IMR-90 (cell line): ENCODE measurements at regions not wholly inside any gene's neighbourhood (a gene's known extent, or its start where the extent isn't known, plus 50 kb on each side); places are given as distances from the start of the nearest gene placed in this dataset.
"Not testable (repeated sequence)": the region's sequence is repeated elsewhere in the genome, so short reads cannot be mapped to it uniquely, and the experiment has no call there.

Experiments
- ATAC-seq: fragments of 200-7000 bp; cut with Tn5 transposase; 2 replicates; pipeline ENCODE4 v1.9.1; 2020; ENCODE audit warnings: low read depth, mild to moderate bottlenecking, moderate library complexity
- BruUV-seq: library from RNA; stranded (reverse); fragments of 400-500 nt; replicated peaks from 2 replicates; lab custom pipeline; 2021; lab: Mats Ljungman, UMichigan
- CTCF ChIA-PET: fragments of 300-600 bp; formaldehyde crosslinking; extraction: SDS; loops from one replicate; lab custom pipeline; 2021; ENCODE audit warnings: antibody characterized with exemption; lab: Yijun Ruan, JAX
- POLR2A ChIA-PET: fragments of 300-600 bp; sonication (Branson Sonifier 250); formaldehyde crosslinking; loops from one replicate; lab custom pipeline; 2022; ENCODE audit warnings: antibody characterized with exemption; ENCODE audit not compliant: unreplicated experiment; lab: Charles Lee
- DNase-seq: peaks from one replicate; pipeline ENCODE4 v3.0.0; 2013
- H2AFZ ChIP-seq: replicated peaks from 2 replicates; pipeline ENCODE3; 2013; ENCODE audit warnings: low read length, mild to moderate bottlenecking; ENCODE audit not compliant: poor library complexity
- H2AK5ac ChIP-seq: 2 replicates; pipeline ENCODE4 v1.6.1; 2013; ENCODE audit warnings: low read depth, low read length, inconsistent platforms
- H2AK9ac ChIP-seq: replicated peaks from 2 replicates; pipeline ENCODE3; 2013; ENCODE audit warnings: mild to moderate bottlenecking, low read depth, low read length, moderate library complexity; ENCODE audit not compliant: poor library complexity
- H2BK120ac ChIP-seq: 2 replicates; pipeline ENCODE4 v1.6.1; 2013; ENCODE audit warnings: low read depth, low read length, inconsistent platforms
- H2BK15ac ChIP-seq: 3 replicates; pipeline ENCODE4 v1.6.1; 2013; ENCODE audit warnings: low read depth, low read length, inconsistent platforms
- H2BK20ac ChIP-seq: 2 replicates; pipeline ENCODE4 v1.6.1; 2013; ENCODE audit warnings: low read depth, mild to moderate bottlenecking, inconsistent platforms, low read length, moderate library complexity
- H2BK5ac ChIP-seq: 2 replicates; pipeline ENCODE4 v1.6.1; 2013; ENCODE audit warnings: mild to moderate bottlenecking, low read depth, low read length, inconsistent platforms; ENCODE audit not compliant: poor library complexity, severe bottlenecking
- H3K14ac ChIP-seq: replicated peaks from 2 replicates; pipeline ENCODE4 v1.6.1; 2013; ENCODE audit warnings: low read depth, low read length, inconsistent platforms
- H3K18ac ChIP-seq: 2 replicates; pipeline ENCODE4 v1.6.1; 2013; ENCODE audit warnings: low read depth, low read length, control low read depth
- H3K23ac ChIP-seq: 2 replicates; pipeline ENCODE4 v1.6.1; 2013; ENCODE audit warnings: low read depth, low read length, inconsistent platforms
- H3K27ac ChIP-seq: 2 replicates; pipeline ENCODE4 v1.5.1; 2013; ENCODE audit warnings: mild to moderate bottlenecking, control low read depth, low read length; ENCODE audit not compliant: insufficient read depth
- H3K27me3 ChIP-seq: 2 replicates; pipeline ENCODE4 v1.6.1; 2013; ENCODE audit warnings: low read length; ENCODE audit not compliant: control insufficient read depth, insufficient read depth
- H3K36me3 ChIP-seq: 2 replicates; pipeline ENCODE4 v1.6.1; 2013; ENCODE audit warnings: low read length, mixed read lengths; ENCODE audit not compliant: control insufficient read depth, insufficient read depth
- H3K4ac ChIP-seq: 2 replicates; pipeline ENCODE4 v1.6.1; 2013; ENCODE audit warnings: low read depth, low read length, inconsistent platforms
- H3K4me1 ChIP-seq: 2 replicates; pipeline ENCODE4 v1.6.1; 2013; ENCODE audit warnings: low read length, mixed read lengths; ENCODE audit not compliant: control insufficient read depth, insufficient read depth
- H3K4me2 ChIP-seq: 2 replicates; pipeline ENCODE4 v1.6.1; 2013; ENCODE audit warnings: low read depth, mild to moderate bottlenecking, control low read depth, low read length, moderate library complexity
- H3K4me3 ChIP-seq: 2 replicates; pipeline ENCODE4 v1.5.1; 2013; ENCODE audit warnings: low read depth, mild to moderate bottlenecking, control low read depth, low read length, moderate library complexity; ENCODE audit not compliant: insufficient read depth
- H3K56ac ChIP-seq: 2 replicates; pipeline ENCODE4 v1.6.1; 2013; ENCODE audit warnings: low read length, inconsistent platforms; ENCODE audit not compliant: insufficient read depth; ENCODE audit errors: extremely low read depth
- H3K79me1 ChIP-seq, 2 experiments: 2 replicates each; pipeline ENCODE4 v1.6.1; 2013; ENCODE audit warnings: low read length in 2 of 2, inconsistent platforms in 1 of 2, low read depth in 1 of 2
- H3K9ac ChIP-seq: 2 replicates; pipeline ENCODE4 v1.6.1; 2013; ENCODE audit warnings: low read depth, low read length, control low read depth
- H3K9me1 ChIP-seq: 2 replicates; pipeline ENCODE4 v1.6.1; 2013; ENCODE audit warnings: low read length, inconsistent platforms; ENCODE audit not compliant: insufficient read depth
- H3K9me3 ChIP-seq: 2 replicates; pipeline ENCODE4 v1.6.1; 2013; ENCODE audit warnings: low read length; ENCODE audit not compliant: control insufficient read depth, insufficient read depth
- H4K20me1 ChIP-seq: 2 replicates; pipeline ENCODE4 v1.6.1; 2013; ENCODE audit warnings: low read length, inconsistent platforms; ENCODE audit not compliant: insufficient read depth
- H4K5ac ChIP-seq: 2 replicates; pipeline ENCODE4 v1.6.1; 2013; ENCODE audit warnings: mild to moderate bottlenecking, low read depth, low read length, control low read depth
- H4K8ac ChIP-seq, 2 experiments: 2 replicates each; pipeline ENCODE4 v1.6.1; 2013; ENCODE audit warnings: low read depth in 2 of 2, low read length in 2 of 2, control low read depth in 1 of 2, inconsistent platforms in 1 of 2
- H4K91ac ChIP-seq: 2 replicates; pipeline ENCODE4 v1.6.1; 2013; ENCODE audit warnings: low read depth, low read length, inconsistent platforms; ENCODE audit not compliant: insufficient read depth
- CHD1 ChIP-seq: IDR thresholded peaks from 2 replicates; pipeline ENCODE4 v1.6.1; 2012; ENCODE audit warnings: low read depth, low read length, improper control_type of control experiment
- FOS ChIP-seq: fragments of 150-350 bp; IDR thresholded peaks from 2 replicates; pipeline ENCODE4 v1.6.1; 2016; ENCODE audit warnings: low read depth, low read length
- MAFK ChIP-seq: IDR thresholded peaks from 2 replicates; pipeline ENCODE4 v1.6.1; 2012; ENCODE audit warnings: low read depth, low read length, improper control_type of control experiment
- NFE2L2 ChIP-seq: fragments of 150-350 bp; IDR thresholded peaks from 2 replicates; pipeline ENCODE4 v1.6.1; 2016; ENCODE audit warnings: low read depth, mild to moderate bottlenecking, low read length
- SMC3 ChIP-seq: fragments of 150-350 bp; IDR thresholded peaks from 2 replicates; pipeline ENCODE4 v1.6.1; 2016; ENCODE audit warnings: low read depth, mild to moderate bottlenecking, antibody characterized with exemption, low read length, moderate library complexity
- WGBS, 2 experiments: methylation state at CpG; one replicate each; pipeline versions ENCODE4 v1.1.5 to v1.1.7; 2013; ENCODE audit warnings: missing lambda C conversion rate in 2 of 2; ENCODE audit not compliant: insufficient read length in 1 of 2; ENCODE audit errors: extremely low coverage in 2 of 2; 5-methylcytosine and 5-hydroxymethylcytosine counted together
- dilution Hi-C: fragments of 300-500 bp; cut with HindIII; formaldehyde crosslinking; loops from one replicate; pipeline ENCODE4 v1.14.3; 2018; ENCODE audit warnings: low sequenced_read_pairs; ENCODE audit not compliant: unreplicated experiment
- in situ Hi-C: fragments of 300-500 bp; cut with MboI; formaldehyde crosslinking; loops from 3 replicates; pipeline ENCODE4 v1.14.3; 2019; ENCODE audit warnings: low sequenced_read_pairs, inconsistent platforms, mixed read lengths
- intact Hi-C: fragments of 100-400 bp; cut with micrococcal nuclease; formaldehyde crosslinking; loops from 2 replicates; pipeline ENCODE4 v1.10.0; 2022
- TF ChIP-seq, protein P1 (sequence below): fragments of 150-350 bp; IDR thresholded peaks from 2 replicates; pipeline ENCODE4 v1.6.1; 2017; ENCODE audit warnings: mild to moderate bottlenecking, antibody characterized with exemption, low read length, low read depth

DNA sequence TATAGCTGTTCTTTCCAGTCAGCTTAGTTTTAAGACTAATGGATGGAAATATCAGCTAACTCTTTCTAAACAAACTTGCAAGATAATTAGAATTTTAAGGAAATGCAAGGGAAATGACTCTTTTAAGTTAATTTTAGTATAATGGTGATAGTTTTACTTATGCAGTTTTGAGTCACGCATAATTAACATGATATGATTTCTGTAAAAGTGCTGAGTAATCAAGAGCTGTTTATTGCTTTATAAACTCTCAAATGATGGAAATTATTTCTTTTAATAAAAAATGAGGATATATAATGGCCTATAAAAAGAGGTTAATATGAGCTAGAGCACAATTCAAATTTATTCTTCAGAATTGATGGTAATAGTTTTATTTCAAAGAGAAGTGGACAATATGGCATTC lies 385.9 kb downstream of the GLUD2 start:
- H3K23ac ChIP-seq = no peak overlapping the region
- H3K79me1 ChIP-seq = no peaks in the 10 kb centered on the region
- no peaks in the 10 kb centered on the region for H3K4me1 ChIP-seq
- H4K8ac ChIP-seq = no peak overlapping the region
- intact Hi-C loops = no loop called here
- H3K4ac ChIP-seq = no peak overlapping the region
- H2AK5ac ChIP-seq = no peak overlapping the region
- H2BK20ac ChIP-seq = no peak overlapping the region
- no TSS peak for BruUV-seq
- no peaks in the 10 kb centered on the region for H4K20me1 ChIP-seq
- H3K18ac ChIP-seq = no peak overlapping the region
- no peaks in the 10 kb centered on the region for H3K9me3 ChIP-seq
- no peak overlapping the region for H2AK9ac ChIP-seq
- ATAC-seq (no peak), DNase-seq (no peak)
- ChIA-PET CTCF (interaction anchor here (0.6 kb wide), 1 partner anchor 94 kb away, joined by 4 read pairs; no protein-coding TSS in a partner anchor), POLR2A (no interaction called here)
- in situ Hi-C loops = no loop called here
- WGBS, 2 experiments = no CpG with 5 or more reads among the region's 1 CpG
- H2BK15ac ChIP-seq = no peak overlapping the region
- no peak overlapping the region for H2BK5ac ChIP-seq
- H3K27me3 ChIP-seq = no peaks in the 10 kb centered on the region
- no peak overlapping the region for H3K9ac ChIP-seq
- dilution Hi-C loops = no loop called here
- no peak overlapping the region for H4K5ac ChIP-seq
- H3K4me2 ChIP-seq = no peak overlapping the region
- no peak overlapping the region for H3K14ac ChIP-seq
- TF ChIP-seq NFE2L2 (no peak), FOS (no peak), CHD1 (no peak), SMC3 (no peak), MAFK (peak; percentile 72)
- TF ChIP-seq, protein P1, sequence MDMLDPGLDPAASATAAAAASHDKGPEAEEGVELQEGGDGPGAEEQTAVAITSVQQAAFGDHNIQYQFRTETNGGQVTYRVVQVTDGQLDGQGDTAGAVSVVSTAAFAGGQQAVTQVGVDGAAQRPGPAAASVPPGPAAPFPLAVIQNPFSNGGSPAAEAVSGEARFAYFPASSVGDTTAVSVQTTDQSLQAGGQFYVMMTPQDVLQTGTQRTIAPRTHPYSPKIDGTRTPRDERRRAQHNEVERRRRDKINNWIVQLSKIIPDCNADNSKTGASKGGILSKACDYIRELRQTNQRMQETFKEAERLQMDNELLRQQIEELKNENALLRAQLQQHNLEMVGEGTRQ = no peak
- H2BK120ac ChIP-seq = no peak overlapping the region
- no peaks in the 10 kb centered on the region for H3K36me3 ChIP-seq
- no peak overlapping the region for H3K27ac ChIP-seq
- no peak overlapping the region for H4K91ac ChIP-seq
- no peak overlapping the region for H3K56ac ChIP-seq
- H2AFZ ChIP-seq = no peak overlapping the region
- H3K9me1 ChIP-seq = no peaks in the 10 kb centered on the region
- H3K4me3 ChIP-seq = no peak overlapping the region

DNA sequence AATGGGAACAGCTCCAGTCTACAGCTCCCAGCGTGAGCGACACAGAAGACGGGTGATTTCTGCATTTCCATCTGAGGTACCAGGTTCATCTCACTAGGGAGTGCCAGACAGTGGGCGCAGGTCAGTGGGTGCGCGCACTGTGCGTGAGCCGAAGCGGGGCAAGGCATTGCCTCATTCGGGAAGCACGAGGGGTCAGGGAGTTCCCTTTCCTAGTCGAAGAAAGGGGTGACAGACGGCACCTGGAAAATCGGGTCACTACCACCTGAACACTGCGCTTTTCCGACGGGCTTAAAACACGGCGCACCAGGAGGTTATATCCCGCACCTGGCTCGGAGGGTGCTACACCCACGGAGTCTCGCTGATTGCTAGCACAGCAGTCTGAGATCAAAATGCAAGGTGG lies 390.3 kb downstream of the GLUD2 start:
- H3K9me1 ChIP-seq, H2AFZ ChIP-seq, ATAC-seq, H4K8ac ChIP-seq, H2BK5ac ChIP-seq, H3K14ac ChIP-seq, POLR2A ChIA-PET, H3K18ac ChIP-seq, H2BK120ac ChIP-seq, H3K23ac ChIP-seq, CTCF ChIA-PET, intact Hi-C loops, H3K4me2 ChIP-seq, H4K5ac ChIP-seq, in situ Hi-C loops, H3K56ac ChIP-seq, H3K79me1 ChIP-seq, H3K9me3 ChIP-seq, H3K36me3 ChIP-seq, dilution Hi-C loops, H4K91ac ChIP-seq, H2BK15ac ChIP-seq, H3K27me3 ChIP-seq, H2BK20ac ChIP-seq, H4K20me1 ChIP-seq, H3K4ac ChIP-seq, H3K4me3 ChIP-seq, H3K9ac ChIP-seq, H2AK9ac ChIP-seq, BruUV-seq, H2AK5ac ChIP-seq, DNase-seq, H3K27ac ChIP-seq, H3K4me1 ChIP-seq: not testable (repeated sequence)
- 80% methylated on average over 8 of the region's 23 CpGs; no CpG with 5 or more reads in 1 of the 2 experiments for WGBS, 2 experiments
